GM12878 (cell line): ENCODE measurements at regions not wholly inside any gene's neighbourhood (a gene's known extent, or its start where the extent isn't known, plus 50 kb on each side); places are given as distances from the start of the nearest gene placed in this dataset.
A peak's percentile ranks its signal among the peaks of the same experiment; 100 is the strongest.

Experiments used
- ATAC-seq: fragments of 200-7000 bp; cut with Tn5 transposase; 3 replicates; pipeline ENCODE4 v1.9.1; 2020; ENCODE audit warnings: mild to moderate bottlenecking, moderate library complexity
- BruUV-seq: library from RNA; stranded (reverse); fragments of 400-500 nt; replicated peaks from 2 replicates; lab custom pipeline; 2021; lab: Mats Ljungman, UMichigan
- CTCF ChIA-PET: fragments of 300-600 bp; sonication (Branson Sonifier 250); formaldehyde crosslinking; extraction: SDS; loops from one replicate; lab custom pipeline; 2021; ENCODE audit warnings: inconsistent platforms; lab: Yijun Ruan, JAX
- POLR2A ChIA-PET: fragments of 350-600 bp; formaldehyde crosslinking; extraction: SDS; loops from one replicate; lab custom pipeline; 2021; ENCODE audit warnings: inconsistent platforms; lab: Charles Lee
- RAD21 ChIA-PET: fragments of 300-600 bp; sonication (Branson Sonifier 250); formaldehyde crosslinking; loops from one replicate; lab custom pipeline; 2023; ENCODE audit warnings: antibody characterized with exemption; ENCODE audit not compliant: unreplicated experiment; lab: Charles Lee
- SMC1A ChIA-PET: fragments of 300-600 bp; sonication (Branson Sonifier 250); formaldehyde crosslinking; loops from one replicate; lab custom pipeline; 2023; ENCODE audit not compliant: unreplicated experiment, uncharacterized antibody; lab: Charles Lee
- DNase-seq: peaks from one replicate; pipeline ENCODE4 v3.0.0-alpha.2; 2011; ENCODE audit warnings: low read depth, low spot score
- FAIRE-seq: peaks from 3 replicates; lab custom pipeline; 2011; peaks lifted over from hg19 to GRCh38; lab: Jason Lieb, UNC
- H2AFZ ChIP-seq: 2 replicates; pipeline ENCODE4 v1.6.0; 2011; ENCODE audit warnings: low read depth, low read length, control low read depth; ENCODE audit not compliant: control insufficient read depth
- H3K27ac ChIP-seq: 2 replicates; pipeline ENCODE4 v1.5.1; 2011; ENCODE audit warnings: control low read depth; ENCODE audit not compliant: control insufficient read depth, insufficient read depth
- H3K27me3 ChIP-seq, 2 experiments: replicated peaks in 1 of 2; 2 replicates each; pipeline versions ENCODE4 v1.6.0 to v1.6.1; 2011; ENCODE audit warnings: low read length in 1 of 2; ENCODE audit not compliant: control insufficient read depth in 2 of 2, insufficient read depth in 2 of 2
- H3K36me3 ChIP-seq, 2 experiments: 2 replicates each; pipeline ENCODE4 v1.5.1; 2011; ENCODE audit warnings: low read length in 1 of 2; ENCODE audit not compliant: control insufficient read depth in 2 of 2, insufficient read depth in 2 of 2
- H3K4me1 ChIP-seq: 2 replicates; pipeline ENCODE4 v1.6.1; 2011; ENCODE audit warnings: mild to moderate bottlenecking, low read length, moderate library complexity, mixed read lengths; ENCODE audit not compliant: control insufficient read depth, insufficient read depth
- H3K4me2 ChIP-seq: 2 replicates; pipeline ENCODE4 v1.6.0; 2011; ENCODE audit warnings: control low read depth; ENCODE audit not compliant: control insufficient read depth, insufficient read depth
- H3K4me3 ChIP-seq: fragments of 200-600 bp; sonication (generic); 2 replicates; pipeline ENCODE4 v1.5.1; 2016
- H3K79me2 ChIP-seq: 2 replicates; pipeline ENCODE4 v1.6.0; 2011; ENCODE audit warnings: low read length; ENCODE audit not compliant: control insufficient read depth, insufficient read depth
- H3K9ac ChIP-seq: 2 replicates; pipeline ENCODE4 v1.8.0; 2011; ENCODE audit warnings: low read length, control low read depth, mixed read lengths; ENCODE audit not compliant: control insufficient read depth, insufficient read depth
- H3K9me3 ChIP-seq: replicated peaks from 3 replicates; pipeline ENCODE4 v1.5.1; 2011; ENCODE audit warnings: mild to moderate bottlenecking, low read length; ENCODE audit not compliant: control insufficient read depth, insufficient read depth
- H4K20me1 ChIP-seq: 2 replicates; pipeline ENCODE4 v1.6.0; 2011; ENCODE audit not compliant: control insufficient read depth, insufficient read depth
- BRCA1 ChIP-seq: IDR thresholded peaks from 2 replicates; pipeline ENCODE4 v1.6.1; 2011; ENCODE audit warnings: low read depth, low read length, improper control_type of control experiment
- CBX5 ChIP-seq: sonication (generic); IDR thresholded peaks from 2 replicates; pipeline ENCODE4 v1.6.1; 2016; ENCODE audit warnings: low read depth, moderate library complexity, mild to moderate bottlenecking, inconsistent platforms
- MEF2B ChIP-seq: fragments of 450-650 bp; IDR thresholded peaks from 2 replicates; pipeline ENCODE4 v1.6.1; 2018; ENCODE audit warnings: mild to moderate bottlenecking, moderate library complexity; ENCODE audit not compliant: partially characterized antibody, poor library complexity, severe bottlenecking
- MTA2 ChIP-seq: fragments of 450-650 bp; IDR thresholded peaks from 2 replicates; pipeline ENCODE4 v1.6.1; 2016; ENCODE audit warnings: low read depth, mild to moderate bottlenecking, moderate library complexity
- NR2C1 ChIP-seq: fragments of 450-650 bp; IDR thresholded peaks from 2 replicates; pipeline ENCODE4 v1.6.1; 2017; ENCODE audit warnings: antibody characterized with exemption, mild to moderate bottlenecking, moderate library complexity
- NR2F1 ChIP-seq: fragments of 450-650 bp; conservative IDR thresholded peaks from 2 replicates; pipeline ENCODE4 v1.6.1; 2017; ENCODE audit warnings: mild to moderate bottlenecking
- SUZ12 ChIP-seq: fragments of 200-600 bp; sonication (generic); IDR thresholded peaks from one replicate; pipeline ENCODE4 v1.6.1; 2018; ENCODE audit warnings: antibody characterized with exemption, mild to moderate bottlenecking; ENCODE audit not compliant: unreplicated experiment
- ZNF24 ChIP-seq: fragments of 450-650 bp; IDR thresholded peaks from 2 replicates; pipeline ENCODE4 v1.6.1; 2017; ENCODE audit warnings: antibody characterized with exemption, mild to moderate bottlenecking
- ZNF274 ChIP-seq: IDR thresholded peaks from one replicate; pipeline ENCODE4 v1.8.0; 2011; ENCODE audit not compliant: insufficient read length, insufficient read depth
- WGBS: methylation state at CpG from one replicate; pipeline ENCODE4 v1.1.6; 2016; ENCODE audit warnings: low lambda C conversion rate; ENCODE audit not compliant: insufficient replicate concordance, insufficient coverage; ENCODE audit errors: missing lambda C conversion rate; 5-methylcytosine and 5-hydroxymethylcytosine counted together
- in situ Hi-C: fragments of 300-500 bp; cut with MboI; formaldehyde crosslinking; loops from 9 replicates; pipeline ENCODE4 v1.14.3; 2018; ENCODE audit warnings: mixed read lengths
- intact Hi-C: fragments of 100-400 bp; cut with micrococcal nuclease; formaldehyde crosslinking; loops from one replicate; pipeline ENCODE4 v1.14.2; 2022; ENCODE audit not compliant: unreplicated experiment
- TF ChIP-seq, protein P1 (sequence below): fragments of 450-650 bp; IDR thresholded peaks from 2 replicates; pipeline ENCODE4 v1.6.1; 2014; ENCODE audit warnings: mild to moderate bottlenecking
- TF ChIP-seq, protein P2 (sequence below): IDR thresholded peaks from 2 replicates; pipeline ENCODE4 v1.6.1; 2011; ENCODE audit warnings: low read depth, low read length, improper control_type of control experiment, borderline replicate concordance

DNA sequence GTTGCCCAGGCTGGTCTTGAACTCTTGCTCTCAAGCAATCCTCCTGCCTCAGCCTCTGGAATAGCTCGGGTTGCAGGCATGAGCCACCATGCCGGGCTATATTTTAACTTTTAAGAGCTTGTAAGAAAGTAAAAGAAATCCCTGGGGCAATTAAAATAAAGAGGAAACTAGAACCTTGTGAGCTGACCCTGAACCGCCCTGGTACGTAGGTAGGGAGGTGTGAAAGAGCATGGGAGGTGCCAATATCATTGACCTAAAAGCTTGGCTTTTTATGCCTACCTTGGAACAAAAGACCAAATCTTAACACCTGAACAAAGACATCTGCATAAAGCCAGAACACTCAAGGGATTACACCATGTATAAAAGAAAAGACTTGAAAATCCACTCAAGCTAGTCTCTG, 595.1 kb downstream of the SOX6 start:
- Histone ChIP-seq H3K27me3 (no peaks in the 10 kb centered on the region), H3K9ac (no peak overlapping the region), H3K36me3 (no peaks in the 10 kb centered on the region), H3K27ac (no peak overlapping the region), H3K4me1 (0 out of 2 replicates have a peak, but pooled peaks cover 4% of the 10 kb centered on the region), H3K79me2 (no peaks in the 10 kb centered on the region), H3K4me3 (no peak overlapping the region), H2AFZ (no peak overlapping the region), H3K4me2 (no peak overlapping the region), H4K20me1 (no peaks in the 10 kb centered on the region), H3K9me3 (no peaks in the 10 kb centered on the region)
- in situ Hi-C loops = no loop called here
- ChIA-PET CTCF (interaction anchor here (0.7 to 1.5 kb wide), 8 partner anchors 8 to 58 kb away, joined by 3 to 4 read pairs (median 4); no protein-coding TSS in a partner anchor), SMC1A (interaction anchor here (0.9 to 2.2 kb wide), 4 partner anchors 9 to 112 kb away, joined by 3 to 7 read pairs (median 4); no protein-coding TSS in a partner anchor), POLR2A (interaction anchor here (0.6 to 0.8 kb wide), 3 partner anchors 14 to 420 kb away, joined by 3 to 4 read pairs (median 3); no protein-coding TSS in a partner anchor), RAD21 (interaction anchor here (0.7 to 2.2 kb wide), 4 partner anchors 9 to 51 kb away, joined by 3 to 7 read pairs (median 4); no protein-coding TSS in a partner anchor)
- no peak for FAIRE-seq
- BruUV-seq = no TSS peak
- intact Hi-C loops = no loop called here
- DNase-seq = no peak
- WGBS = 4% methylated on average over 4 of the region's 4 CpGs
- TF ChIP-seq NR2C1 (0 out of 2 replicates have a peak, but pooled peaks have one; percentile 20), ZNF24 (no peak), ZNF274 (no peak), MEF2B (peak; percentile 51), NR2F1 (peak; percentile 90), MTA2 (peak; percentile 50; the same call in 1 of the 2 replicates)
- peak; percentile 50 for ATAC-seq

DNA sequence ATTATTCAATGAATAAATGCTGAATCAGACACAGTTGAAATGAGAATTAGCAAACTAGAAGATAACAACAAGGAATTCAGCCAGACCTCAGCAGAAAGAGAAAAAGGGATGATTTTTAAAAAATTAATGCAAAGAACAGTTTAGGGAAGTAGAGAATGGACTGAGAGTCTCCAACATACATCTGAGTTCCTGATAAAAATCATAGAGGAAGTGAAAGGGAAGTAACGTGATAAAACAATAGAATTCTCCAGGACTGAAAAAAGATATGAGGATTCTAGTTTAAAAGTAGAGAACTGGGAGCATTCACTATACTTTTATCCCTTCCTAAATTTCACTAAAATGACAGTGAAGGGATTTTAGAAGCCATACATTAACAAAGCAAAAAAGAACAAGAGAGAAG, 592.0 kb downstream of the SOX6 start:
- CTCF ChIA-PET = interaction anchor here (1.3 to 1.4 kb wide), 2 partner anchors 14 to 57 kb away, joined by 3 to 4 read pairs; no protein-coding TSS in a partner anchor
- FAIRE-seq (no peak), DNase-seq (no peak), ATAC-seq (no peak)
- in situ Hi-C loops (no loop called here), intact Hi-C loops (no loop called here)
- Histone ChIP-seq H3K79me2 (no peaks in the 10 kb centered on the region), H3K36me3 (no peaks in the 10 kb centered on the region), H3K9me3 (no peaks in the 10 kb centered on the region), H3K27ac (no peak overlapping the region), H4K20me1 (no peaks in the 10 kb centered on the region), H3K4me3 (no peak overlapping the region), H2AFZ (no peak overlapping the region), H3K4me1 (no peaks in the 10 kb centered on the region), H3K9ac (no peak overlapping the region), H3K27me3 (no peaks in the 10 kb centered on the region), H3K4me2 (no peak overlapping the region)
- POLR2A ChIA-PET = no interaction called here
- no TSS peak for BruUV-seq
- SMC1A ChIA-PET = interaction anchor here (1.6 to 2.0 kb wide), 3 partner anchors 16 to 54 kb away, joined by 4 to 5 read pairs (median 5); no protein-coding TSS in a partner anchor
- RAD21 ChIA-PET = no interaction called here
- 4% methylated on average over 1 of the region's 1 CpG for WGBS
- TF ChIP-seq, protein P1, sequence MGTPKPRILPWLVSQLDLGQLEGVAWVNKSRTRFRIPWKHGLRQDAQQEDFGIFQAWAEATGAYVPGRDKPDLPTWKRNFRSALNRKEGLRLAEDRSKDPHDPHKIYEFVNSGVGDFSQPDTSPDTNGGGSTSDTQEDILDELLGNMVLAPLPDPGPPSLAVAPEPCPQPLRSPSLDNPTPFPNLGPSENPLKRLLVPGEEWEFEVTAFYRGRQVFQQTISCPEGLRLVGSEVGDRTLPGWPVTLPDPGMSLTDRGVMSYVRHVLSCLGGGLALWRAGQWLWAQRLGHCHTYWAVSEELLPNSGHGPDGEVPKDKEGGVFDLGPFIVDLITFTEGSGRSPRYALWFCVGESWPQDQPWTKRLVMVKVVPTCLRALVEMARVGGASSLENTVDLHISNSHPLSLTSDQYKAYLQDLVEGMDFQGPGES = no peak
- TF ChIP-seq CBX5 (no peak), BRCA1 (no peak), NR2C1 (no peak), SUZ12 (no peak)
- TF ChIP-seq, protein P2, sequence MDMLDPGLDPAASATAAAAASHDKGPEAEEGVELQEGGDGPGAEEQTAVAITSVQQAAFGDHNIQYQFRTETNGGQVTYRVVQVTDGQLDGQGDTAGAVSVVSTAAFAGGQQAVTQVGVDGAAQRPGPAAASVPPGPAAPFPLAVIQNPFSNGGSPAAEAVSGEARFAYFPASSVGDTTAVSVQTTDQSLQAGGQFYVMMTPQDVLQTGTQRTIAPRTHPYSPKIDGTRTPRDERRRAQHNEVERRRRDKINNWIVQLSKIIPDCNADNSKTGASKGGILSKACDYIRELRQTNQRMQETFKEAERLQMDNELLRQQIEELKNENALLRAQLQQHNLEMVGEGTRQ = no peak
